WTC11 (cell line): ENCODE measurements at regions not wholly inside any gene's neighbourhood (a gene's known extent, or its start where the extent isn't known, plus 50 kb on each side); places are given as distances from the start of the nearest gene placed in this dataset.

Experiments used
- SMAD3 ChIP-seq: sonication (generic); formaldehyde crosslinking; IDR thresholded peaks from 2 replicates; pipeline ENCODE4 v1.8.0; 2022; ENCODE audit warnings: missing genetic modification reagents, mild to moderate bottlenecking, borderline replicate concordance
- TP53 ChIP-seq: sonication (generic); formaldehyde crosslinking; IDR thresholded peaks from 2 replicates; pipeline ENCODE4 v1.8.1; 2023; ENCODE audit warnings: mild to moderate bottlenecking, missing genetic modification reagents
- ZBTB21 ChIP-seq: sonication (generic); formaldehyde crosslinking; IDR thresholded peaks from 2 replicates; pipeline ENCODE4 v1.8.1; 2023; ENCODE audit warnings: mild to moderate bottlenecking, missing genetic modification reagents, borderline replicate concordance
- TF ChIP-seq, protein P1 (sequence below): sonication (generic); formaldehyde crosslinking; IDR thresholded peaks from 2 replicates; pipeline ENCODE4 v1.8.1; 2023; ENCODE audit warnings: mild to moderate bottlenecking, missing genetic modification reagents, moderate library complexity
- TF ChIP-seq, protein P2 (sequence below): sonication (generic); formaldehyde crosslinking; IDR thresholded peaks from 2 replicates; pipeline ENCODE4 v1.8.0; 2022; ENCODE audit warnings: mild to moderate bottlenecking, missing genetic modification reagents
- TF ChIP-seq, protein P3 (sequence below): fragments of 200-600 bp; IDR thresholded peaks from 2 replicates; pipeline ENCODE4 v1.8.0; 2022; ENCODE audit warnings: antibody characterized with exemption

DNA sequence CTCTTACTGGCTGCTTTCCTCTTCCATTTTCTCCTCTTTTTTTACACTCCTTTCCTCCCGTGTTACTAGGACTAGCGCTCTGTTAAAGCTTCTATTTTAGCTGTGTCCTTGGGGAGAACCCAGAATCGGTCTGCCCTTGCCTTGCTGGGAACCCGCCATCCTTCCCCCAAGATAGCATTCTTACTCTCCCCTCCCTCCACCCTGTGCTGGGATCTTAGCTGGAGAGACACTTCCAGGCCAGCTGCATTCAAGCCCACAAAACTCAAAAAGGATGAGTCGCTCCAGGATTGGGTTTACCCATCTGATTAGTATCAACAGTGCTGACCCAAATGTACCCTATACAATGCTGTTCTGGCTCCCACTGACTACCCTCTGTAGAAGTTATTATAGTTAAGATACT, 200.5 kb upstream of the ASIC2 start:
- TF ChIP-seq, protein P1, sequence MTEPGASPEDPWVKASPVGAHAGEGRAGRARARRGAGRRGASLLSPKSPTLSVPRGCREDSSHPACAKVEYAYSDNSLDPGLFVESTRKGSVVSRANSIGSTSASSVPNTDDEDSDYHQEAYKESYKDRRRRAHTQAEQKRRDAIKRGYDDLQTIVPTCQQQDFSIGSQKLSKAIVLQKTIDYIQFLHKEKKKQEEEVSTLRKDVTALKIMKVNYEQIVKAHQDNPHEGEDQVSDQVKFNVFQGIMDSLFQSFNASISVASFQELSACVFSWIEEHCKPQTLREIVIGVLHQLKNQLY (CRISPR knock-in tag), result no peak
- TF ChIP-seq TP53 (CRISPR knock-in tag) (no peak), ZBTB21 (CRISPR knock-in tag) (no peak), SMAD3 (CRISPR knock-in tag) (no peak)
- TF ChIP-seq, protein P2, sequence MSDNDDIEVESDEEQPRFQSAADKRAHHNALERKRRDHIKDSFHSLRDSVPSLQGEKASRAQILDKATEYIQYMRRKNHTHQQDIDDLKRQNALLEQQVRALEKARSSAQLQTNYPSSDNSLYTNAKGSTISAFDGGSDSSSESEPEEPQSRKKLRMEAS (CRISPR knock-in tag), result no peak
- TF ChIP-seq, protein P3, sequence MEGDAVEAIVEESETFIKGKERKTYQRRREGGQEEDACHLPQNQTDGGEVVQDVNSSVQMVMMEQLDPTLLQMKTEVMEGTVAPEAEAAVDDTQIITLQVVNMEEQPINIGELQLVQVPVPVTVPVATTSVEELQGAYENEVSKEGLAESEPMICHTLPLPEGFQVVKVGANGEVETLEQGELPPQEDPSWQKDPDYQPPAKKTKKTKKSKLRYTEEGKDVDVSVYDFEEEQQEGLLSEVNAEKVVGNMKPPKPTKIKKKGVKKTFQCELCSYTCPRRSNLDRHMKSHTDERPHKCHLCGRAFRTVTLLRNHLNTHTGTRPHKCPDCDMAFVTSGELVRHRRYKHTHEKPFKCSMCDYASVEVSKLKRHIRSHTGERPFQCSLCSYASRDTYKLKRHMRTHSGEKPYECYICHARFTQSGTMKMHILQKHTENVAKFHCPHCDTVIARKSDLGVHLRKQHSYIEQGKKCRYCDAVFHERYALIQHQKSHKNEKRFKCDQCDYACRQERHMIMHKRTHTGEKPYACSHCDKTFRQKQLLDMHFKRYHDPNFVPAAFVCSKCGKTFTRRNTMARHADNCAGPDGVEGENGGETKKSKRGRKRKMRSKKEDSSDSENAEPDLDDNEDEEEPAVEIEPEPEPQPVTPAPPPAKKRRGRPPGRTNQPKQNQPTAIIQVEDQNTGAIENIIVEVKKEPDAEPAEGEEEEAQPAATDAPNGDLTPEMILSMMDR, result no peak
